Keratinocyte (primary cell): ENCODE measurements at regions not wholly inside any gene's neighbourhood (a gene's known extent, or its start where the extent isn't known, plus 50 kb on each side); places are given as distances from the start of the nearest gene placed in this dataset.

Experiments used
- EZH2 ChIP-seq: IDR thresholded peaks from one replicate; pipeline ENCODE4 v1.6.1; 2012; ENCODE audit warnings: inconsistent platforms, mild to moderate bottlenecking, low read length, moderate library complexity
- TF ChIP-seq, protein P1 (sequence below), 3 experiments: IDR thresholded peaks in 1 of 3; conservative IDR thresholded peaks in 1 of 3; optimal IDR thresholded peaks in 1 of 3; 2 replicates in 2 of 3; 3 replicates in 1 of 3; pipeline versions ENCODE3 to v1.5.1; 2011; ENCODE audit warnings: low read length in 3 of 3, mild to moderate bottlenecking in 3 of 3, moderate library complexity in 2 of 3, control low read depth in 1 of 3, inconsistent platforms in 1 of 3; ENCODE audit not compliant: insufficient read depth in 2 of 3; ENCODE audit errors: extremely low read depth in 1 of 3

DNA sequence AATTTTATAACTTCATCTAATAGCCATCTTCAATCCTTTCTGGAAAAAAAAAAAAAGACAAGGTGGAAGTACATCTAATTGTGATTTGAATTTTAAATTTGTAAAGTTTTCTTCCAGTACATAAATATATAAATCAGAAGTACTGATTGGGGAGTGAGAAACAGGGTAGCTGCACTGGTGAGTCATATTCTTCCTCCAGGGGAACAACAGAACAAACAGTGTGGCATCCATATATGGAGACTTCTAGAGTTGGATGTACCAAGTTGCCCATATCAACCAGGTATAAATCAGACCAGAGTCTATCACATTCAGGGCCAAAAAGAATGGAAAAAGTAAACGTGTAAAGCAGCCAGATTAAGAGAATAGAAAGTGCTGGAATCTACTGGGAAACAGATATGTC is 66.0 kb upstream of the NRIP1 start:
- TF ChIP-seq, protein P1, sequence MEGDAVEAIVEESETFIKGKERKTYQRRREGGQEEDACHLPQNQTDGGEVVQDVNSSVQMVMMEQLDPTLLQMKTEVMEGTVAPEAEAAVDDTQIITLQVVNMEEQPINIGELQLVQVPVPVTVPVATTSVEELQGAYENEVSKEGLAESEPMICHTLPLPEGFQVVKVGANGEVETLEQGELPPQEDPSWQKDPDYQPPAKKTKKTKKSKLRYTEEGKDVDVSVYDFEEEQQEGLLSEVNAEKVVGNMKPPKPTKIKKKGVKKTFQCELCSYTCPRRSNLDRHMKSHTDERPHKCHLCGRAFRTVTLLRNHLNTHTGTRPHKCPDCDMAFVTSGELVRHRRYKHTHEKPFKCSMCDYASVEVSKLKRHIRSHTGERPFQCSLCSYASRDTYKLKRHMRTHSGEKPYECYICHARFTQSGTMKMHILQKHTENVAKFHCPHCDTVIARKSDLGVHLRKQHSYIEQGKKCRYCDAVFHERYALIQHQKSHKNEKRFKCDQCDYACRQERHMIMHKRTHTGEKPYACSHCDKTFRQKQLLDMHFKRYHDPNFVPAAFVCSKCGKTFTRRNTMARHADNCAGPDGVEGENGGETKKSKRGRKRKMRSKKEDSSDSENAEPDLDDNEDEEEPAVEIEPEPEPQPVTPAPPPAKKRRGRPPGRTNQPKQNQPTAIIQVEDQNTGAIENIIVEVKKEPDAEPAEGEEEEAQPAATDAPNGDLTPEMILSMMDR (optimal IDR thresholded peaks at IDR 0.05 in 1 of 3, IDR thresholded peaks at IDR 0.05 in 1 of 3, conservative IDR thresholded peaks at IDR 0.05 in 1 of 3; ENCODE audit: extremely low read depth in 1 of 3, insufficient read depth in 2 of 3, low read length in 3 of 3), result no peak
- TF ChIP-seq EZH2, result no peak
